Esophagus squamous epithelium (tissue), 5 donors: ENCODE measurements at regions not wholly inside any gene's neighbourhood (a gene's known extent, or its start where the extent isn't known, plus 50 kb on each side); places are given as distances from the start of the nearest gene placed in this dataset.

Source experiments
- DNase-seq: peaks from one replicate; lab custom pipeline; 2025; lab: John Stamatoyannopoulos, UW
- H3K27ac ChIP-seq, 4 donors: fragments of 200-600 bp; sonication (generic); one replicate each; pipeline ENCODE4 v1.5.1; 2016 to 2019; ENCODE audit warnings: mild to moderate bottlenecking in 1 of 4
- H3K27me3 ChIP-seq, 4 donors: fragments of 200-600 bp; sonication (generic); 1 replicate in 3 of 4; 2 replicates in 1 of 4; pipeline versions ENCODE4 v1.5.1 to v1.6.0; 2017 to 2021; ENCODE audit warnings: antibody characterized with exemption in 1 of 4
- H3K36me3 ChIP-seq, 3 donors: fragments of 200-600 bp; sonication (generic); one replicate each; pipeline ENCODE4 v1.5.1; 2016 to 2019
- H3K4me1 ChIP-seq, 3 donors: fragments of 200-600 bp; sonication (generic); one replicate each; pipeline ENCODE4 v1.5.1; 2017 to 2019
- H3K4me3 ChIP-seq, 4 donors: fragments of 200-600 bp; sonication (generic); 1 replicate in 3 of 4; 2 replicates in 1 of 4; pipeline ENCODE4 v1.5.1; 2016 to 2019; ENCODE audit warnings: mild to moderate bottlenecking in 2 of 4, moderate library complexity in 1 of 4
- H3K9me3 ChIP-seq, 3 donors: fragments of 200-600 bp; sonication (generic); one replicate each; pipeline ENCODE4 v1.5.1; 2016 to 2019
- POLR2A ChIP-seq, 4 donors: fragments of 450-650 bp; IDR thresholded peaks; one replicate each; pipeline ENCODE4 v1.6.1; 2017; ENCODE audit warnings: antibody characterized with exemption in 4 of 4, mild to moderate bottlenecking in 4 of 4, moderate library complexity in 3 of 4
- WGBS, 2 donors: methylation state at CpG; one replicate each; pipeline ENCODE4 v1.1.5; 2018; 5-methylcytosine and 5-hydroxymethylcytosine counted together
- intact Hi-C: fragments of 100-400 bp; cut with DNase I; formaldehyde crosslinking; loops from one replicate; pipeline ENCODE4 v1.15.0; 2022
- TF ChIP-seq, protein P1 (sequence below), 6 experiments: fragments of 450-650 bp in 4 of 6; fragments of 200-600 bp in 2 of 6; sonication (generic) in 2 of 6; IDR thresholded peaks; one replicate each; pipeline ENCODE4 v1.5.1; 2016 to 2019; ENCODE audit warnings: antibody characterized with exemption in 6 of 6, mild to moderate bottlenecking in 4 of 6, moderate library complexity in 4 of 6
- donor health status: DM: yes; HTN: yes; CAD: no.

DNA sequence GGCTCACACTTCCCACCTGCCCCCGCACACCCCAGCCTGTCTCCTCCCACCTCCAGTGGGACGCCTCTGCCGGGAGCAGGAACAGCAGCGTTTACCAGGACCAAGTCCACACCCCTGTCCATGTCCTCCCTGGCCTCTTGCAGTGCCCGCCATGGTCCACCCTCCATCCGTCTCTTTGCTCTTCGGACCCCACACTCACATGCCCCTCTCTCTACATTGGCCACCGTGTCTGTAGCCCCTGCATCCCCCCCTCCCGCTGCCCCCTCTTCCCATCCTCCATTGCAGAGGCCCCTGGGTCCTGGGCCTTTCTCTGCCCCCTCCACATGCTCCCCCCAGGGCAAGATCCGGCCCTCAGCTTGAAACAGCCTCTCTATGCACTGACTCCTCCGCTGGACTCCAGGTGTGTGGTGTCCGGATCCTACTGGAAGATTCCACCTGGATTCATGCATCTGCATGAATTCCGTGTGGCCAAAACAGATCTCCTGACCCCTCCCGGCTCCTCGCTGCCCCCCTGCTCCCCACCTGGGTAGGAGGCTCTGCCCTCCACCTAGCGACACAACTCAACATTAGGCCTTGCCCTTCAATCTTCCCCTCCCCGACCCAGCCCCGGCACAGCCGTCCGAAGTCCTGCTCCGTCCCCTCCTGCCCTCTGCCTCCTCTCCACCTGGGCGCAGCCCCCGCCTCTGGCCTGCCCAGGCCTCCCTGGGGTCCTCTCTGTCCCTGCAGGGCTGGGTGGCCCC lies 168.5 kb downstream of the OLFM1 start:
- Histone ChIP-seq H3K9me3 (no peaks in the 10 kb centered on the region), H3K36me3 (no peaks in the 10 kb centered on the region), H3K4me1 (no peaks in the 10 kb centered on the region), H3K27ac (no peak overlapping the region), H3K27me3 (peaks cover 0 to 92% (median 0%) of the 10 kb centered on the region in 4 donors), H3K4me3 (no peak overlapping the region)
- DNase-seq, result no peak
- 75 to 79% methylated on average over 16 to 20 of the region's 23 CpGs for WGBS, 2 donors
- intact Hi-C loops, result no loop called here
- TF ChIP-seq, protein P1, sequence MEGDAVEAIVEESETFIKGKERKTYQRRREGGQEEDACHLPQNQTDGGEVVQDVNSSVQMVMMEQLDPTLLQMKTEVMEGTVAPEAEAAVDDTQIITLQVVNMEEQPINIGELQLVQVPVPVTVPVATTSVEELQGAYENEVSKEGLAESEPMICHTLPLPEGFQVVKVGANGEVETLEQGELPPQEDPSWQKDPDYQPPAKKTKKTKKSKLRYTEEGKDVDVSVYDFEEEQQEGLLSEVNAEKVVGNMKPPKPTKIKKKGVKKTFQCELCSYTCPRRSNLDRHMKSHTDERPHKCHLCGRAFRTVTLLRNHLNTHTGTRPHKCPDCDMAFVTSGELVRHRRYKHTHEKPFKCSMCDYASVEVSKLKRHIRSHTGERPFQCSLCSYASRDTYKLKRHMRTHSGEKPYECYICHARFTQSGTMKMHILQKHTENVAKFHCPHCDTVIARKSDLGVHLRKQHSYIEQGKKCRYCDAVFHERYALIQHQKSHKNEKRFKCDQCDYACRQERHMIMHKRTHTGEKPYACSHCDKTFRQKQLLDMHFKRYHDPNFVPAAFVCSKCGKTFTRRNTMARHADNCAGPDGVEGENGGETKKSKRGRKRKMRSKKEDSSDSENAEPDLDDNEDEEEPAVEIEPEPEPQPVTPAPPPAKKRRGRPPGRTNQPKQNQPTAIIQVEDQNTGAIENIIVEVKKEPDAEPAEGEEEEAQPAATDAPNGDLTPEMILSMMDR (IDR thresholded peaks at IDR 0.05), result no peak
- no peak for TF ChIP-seq POLR2A (IDR thresholded peaks at IDR 0.05)

DNA sequence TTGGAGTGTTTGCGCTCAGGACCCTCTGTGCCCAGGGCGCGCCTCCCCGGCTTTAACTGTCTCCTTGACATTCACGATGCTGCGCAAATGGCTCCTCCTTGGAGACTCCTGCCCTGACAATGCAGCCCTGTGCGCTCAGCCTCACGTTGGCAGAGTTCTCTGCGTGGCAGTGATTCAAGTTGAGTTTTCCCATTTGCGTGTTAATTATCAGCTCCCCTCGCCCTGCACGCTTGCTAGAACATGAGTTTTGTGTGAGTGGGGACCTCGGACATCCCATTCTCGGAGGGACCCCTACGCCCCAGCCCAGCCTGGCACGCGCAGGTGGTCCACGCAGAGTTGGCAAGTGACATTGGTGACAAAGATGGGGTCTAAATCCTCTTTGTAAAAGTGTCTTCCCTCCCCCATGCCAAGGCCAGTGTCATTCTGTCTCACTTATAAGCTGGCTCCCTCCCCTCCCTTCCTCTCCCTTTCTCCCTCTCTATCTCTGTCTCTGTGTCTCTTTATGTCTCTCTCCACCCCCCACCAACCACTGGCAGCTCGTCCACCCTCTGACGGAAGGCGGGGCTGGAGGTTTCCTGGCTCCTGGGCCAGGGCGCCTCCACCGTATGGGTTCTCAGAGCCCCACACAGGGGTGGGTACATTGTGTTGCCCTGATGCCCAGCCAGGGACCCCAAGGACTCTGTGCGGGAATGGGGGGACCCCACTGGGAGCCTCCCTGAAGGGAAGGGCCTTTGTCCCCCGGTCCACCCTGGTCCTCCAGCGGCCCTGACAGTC lies 169.3 kb downstream of the OLFM1 start:
- TF ChIP-seq, protein P1 (IDR thresholded peaks at IDR 0.05), result no peak
- no peak for TF ChIP-seq POLR2A (IDR thresholded peaks at IDR 0.05)
- 85 to 86% methylated on average over 17 to 20 of the region's 26 CpGs for WGBS, 2 donors

DNA sequence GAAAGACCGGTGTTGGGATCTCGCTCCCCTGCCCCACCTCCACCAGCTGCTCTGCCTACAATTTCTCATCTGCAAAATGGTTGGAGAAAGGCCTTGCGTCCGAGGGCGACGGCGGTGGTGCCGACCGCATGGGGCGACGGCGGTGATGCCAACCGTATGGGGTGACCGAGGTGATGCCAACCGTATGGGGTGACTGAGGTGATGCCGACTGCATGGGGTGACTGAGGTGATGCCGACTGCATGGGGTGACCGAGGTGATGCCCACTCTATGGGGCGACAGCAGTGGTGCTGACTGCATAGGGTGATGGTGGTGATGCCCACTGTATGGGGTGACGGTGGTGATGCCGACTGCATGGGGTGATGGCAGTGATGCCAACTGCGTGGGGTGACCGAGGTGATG lies 171.0 kb downstream of the OLFM1 start:
- no peak for TF ChIP-seq POLR2A (IDR thresholded peaks at IDR 0.05)
- TF ChIP-seq, protein P1 (IDR thresholded peaks at IDR 0.05), result no peak
- Histone ChIP-seq H3K4me3 (no peak overlapping the region), H3K9me3 (no peaks in the 10 kb centered on the region), H3K4me1 (no peaks in the 10 kb centered on the region), H3K27ac (no peak overlapping the region), H3K36me3 (no peaks in the 10 kb centered on the region), H3K27me3 (peaks cover 0 to 91% (median 0%) of the 10 kb centered on the region in 4 donors)
- DNase-seq, result no peak
- WGBS, 2 donors, result 83 to 90% methylated on average over 9 to 23 of the region's 23 CpGs
- intact Hi-C loops, result no loop called here

More for the DNA sequence above, 169.3 kb downstream of the OLFM1 start:
- Histone ChIP-seq H3K4me1 (no peaks in the 10 kb centered on the region), H3K27me3 (peaks cover 0 to 91% (median 0%) of the 10 kb centered on the region in 4 donors), H3K36me3 (no peaks in the 10 kb centered on the region), H3K27ac (no peak overlapping the region), H3K4me3 (no peak overlapping the region), H3K9me3 (no peaks in the 10 kb centered on the region)
- intact Hi-C loops, result no loop called here
- DNase-seq, result no peak

DNA sequence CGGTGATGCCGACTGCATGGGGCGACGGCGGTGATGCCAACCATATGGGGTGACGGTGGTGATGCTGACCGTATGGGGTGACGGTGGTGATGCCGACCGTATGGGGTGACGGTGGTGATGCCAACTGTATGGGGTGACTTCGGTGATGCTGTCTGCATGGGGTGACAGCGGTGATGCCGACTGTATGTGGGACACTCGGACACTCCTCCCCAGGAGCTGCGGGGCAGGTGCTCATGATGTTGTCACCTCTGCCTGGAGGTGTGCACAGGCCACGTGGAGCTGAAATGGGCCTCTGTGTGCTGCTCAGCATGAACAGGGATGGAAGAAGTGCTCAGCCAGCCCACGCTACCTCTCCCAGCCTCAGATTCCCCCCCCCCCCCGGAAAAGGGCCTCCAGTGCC lies 171.8 kb downstream of the OLFM1 start:
- no peak for DNase-seq
- no peak overlapping the region for H3K27ac ChIP-seq
- no peaks in the 10 kb centered on the region for H3K9me3 ChIP-seq
- 91 to 93% methylated on average over 7 to 16 of the region's 19 CpGs for WGBS, 2 donors
- H3K36me3 ChIP-seq, result no peaks in the 10 kb centered on the region
- H3K4me1 ChIP-seq, result no peaks in the 10 kb centered on the region
- H3K4me3 ChIP-seq, result no peak overlapping the region
- intact Hi-C loops, result no loop called here
- no peak for TF ChIP-seq POLR2A (IDR thresholded peaks at IDR 0.05)
- TF ChIP-seq, protein P1 (IDR thresholded peaks at IDR 0.05), result no peak
- H3K27me3 ChIP-seq, result peaks cover 0 to 88% (median 0%) of the 10 kb centered on the region in 4 donors
